Effector CD8-positive, alpha-beta T cell (primary cell): ENCODE measurements at regions not wholly inside any gene's neighbourhood (a gene's known extent, or its start where the extent isn't known, plus 50 kb on each side); places are given as distances from the start of the nearest gene placed in this dataset.

Source experiments
- DNase-seq: peaks from one replicate; lab custom pipeline; 2025; lab: John Stamatoyannopoulos, UW

DNA sequence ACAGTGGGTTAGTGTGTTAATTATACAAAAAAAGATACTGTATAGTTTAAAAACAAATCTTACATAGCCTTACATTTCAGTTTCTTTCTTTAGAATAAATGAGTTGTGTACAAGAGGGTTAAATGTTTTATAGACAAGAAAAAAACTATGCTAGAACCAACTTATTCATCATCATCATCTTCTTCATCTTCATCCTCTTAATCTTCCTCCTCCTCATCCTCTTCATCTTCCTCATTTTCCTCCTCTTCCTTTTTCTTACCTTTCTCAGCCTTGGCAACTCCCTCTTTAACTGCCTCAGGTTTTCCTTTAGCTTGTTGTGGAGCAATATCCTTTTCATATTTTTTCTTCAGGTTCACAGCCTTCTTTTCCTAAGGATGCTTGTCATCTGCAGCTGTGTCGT is 53.7 kb downstream of the RPS12 start:
- DNase-seq: no peak

DNA sequence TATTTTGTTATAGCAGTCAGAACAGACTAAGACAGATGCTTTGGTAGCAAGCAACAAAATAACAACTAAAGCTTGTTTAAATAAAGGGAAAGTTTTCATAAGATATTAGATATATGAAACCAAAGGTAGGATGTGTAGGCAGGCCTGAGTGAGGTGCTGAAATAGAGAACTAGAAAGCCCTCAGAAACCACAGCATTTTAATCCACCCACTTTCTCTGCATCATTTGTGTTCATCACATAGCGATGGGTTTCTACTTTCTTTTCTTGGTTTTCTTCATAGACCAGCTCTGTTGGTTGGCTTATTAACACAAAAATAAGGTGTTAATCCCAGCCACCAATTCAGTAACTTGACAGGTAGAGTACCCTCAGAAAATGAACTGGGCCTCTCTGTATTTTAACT is 58.6 kb downstream of the RPS12 start:
- DNase-seq: no peak

DNA sequence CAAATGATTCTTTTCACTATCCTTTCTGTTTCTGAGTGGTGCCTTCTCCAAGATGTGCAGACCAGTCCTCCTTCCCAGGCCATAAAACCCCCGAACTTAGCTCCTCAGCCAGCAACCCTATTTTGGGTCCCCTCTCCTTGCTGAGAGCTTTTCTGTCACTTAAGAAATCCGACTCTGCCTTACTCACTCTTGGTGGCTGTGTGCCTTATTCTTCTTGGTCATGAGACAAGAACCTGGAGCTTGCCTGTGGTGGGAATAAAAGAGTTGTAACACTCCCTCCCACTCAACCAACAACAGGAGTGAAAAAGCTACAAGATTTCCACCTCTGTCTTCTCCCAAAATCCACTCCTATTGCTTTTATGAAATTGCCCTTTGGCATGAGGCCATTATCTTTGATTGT is 62.6 kb downstream of the RPS12 start:
- no peak for DNase-seq

DNA sequence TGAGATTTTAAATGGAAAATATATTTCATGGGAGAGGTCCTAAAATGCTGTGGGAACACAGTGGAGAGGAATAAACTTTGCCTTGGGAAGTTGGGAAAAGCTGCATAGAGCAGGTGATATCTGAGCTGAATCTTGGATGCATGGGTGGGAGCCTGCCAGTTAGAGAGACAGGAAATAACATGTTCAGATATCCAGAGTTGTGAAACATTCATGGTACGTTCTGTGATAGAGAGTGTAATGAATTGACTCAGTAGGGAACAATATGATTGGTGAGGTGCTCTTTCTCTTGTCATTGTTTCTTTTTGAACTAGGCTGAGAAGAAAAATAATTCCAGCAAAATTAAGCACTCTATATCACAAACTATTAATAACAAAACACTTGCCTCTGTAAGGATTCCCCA is 72.8 kb downstream of the RPS12 start:
- DNase-seq: no peak

DNA sequence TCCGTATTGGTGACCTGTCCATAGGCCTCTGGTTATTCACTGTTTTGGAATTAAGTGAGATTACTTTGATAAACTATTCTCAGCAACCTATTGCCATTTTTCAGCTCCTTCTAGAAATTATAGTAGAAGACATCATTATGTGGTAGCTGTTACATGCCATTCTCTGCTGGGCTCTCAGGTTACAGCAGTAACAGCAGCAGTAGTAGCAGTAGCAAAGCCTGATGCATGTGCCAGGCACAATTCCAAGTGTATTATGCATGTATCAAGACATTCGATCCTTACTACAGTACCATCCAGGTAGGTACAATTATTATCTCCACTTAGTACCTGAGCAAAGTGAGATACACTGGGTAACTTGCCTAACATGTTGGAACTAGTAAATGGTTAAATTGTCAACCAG is 74.3 kb downstream of the RPS12 start:
- no peak for DNase-seq

DNA sequence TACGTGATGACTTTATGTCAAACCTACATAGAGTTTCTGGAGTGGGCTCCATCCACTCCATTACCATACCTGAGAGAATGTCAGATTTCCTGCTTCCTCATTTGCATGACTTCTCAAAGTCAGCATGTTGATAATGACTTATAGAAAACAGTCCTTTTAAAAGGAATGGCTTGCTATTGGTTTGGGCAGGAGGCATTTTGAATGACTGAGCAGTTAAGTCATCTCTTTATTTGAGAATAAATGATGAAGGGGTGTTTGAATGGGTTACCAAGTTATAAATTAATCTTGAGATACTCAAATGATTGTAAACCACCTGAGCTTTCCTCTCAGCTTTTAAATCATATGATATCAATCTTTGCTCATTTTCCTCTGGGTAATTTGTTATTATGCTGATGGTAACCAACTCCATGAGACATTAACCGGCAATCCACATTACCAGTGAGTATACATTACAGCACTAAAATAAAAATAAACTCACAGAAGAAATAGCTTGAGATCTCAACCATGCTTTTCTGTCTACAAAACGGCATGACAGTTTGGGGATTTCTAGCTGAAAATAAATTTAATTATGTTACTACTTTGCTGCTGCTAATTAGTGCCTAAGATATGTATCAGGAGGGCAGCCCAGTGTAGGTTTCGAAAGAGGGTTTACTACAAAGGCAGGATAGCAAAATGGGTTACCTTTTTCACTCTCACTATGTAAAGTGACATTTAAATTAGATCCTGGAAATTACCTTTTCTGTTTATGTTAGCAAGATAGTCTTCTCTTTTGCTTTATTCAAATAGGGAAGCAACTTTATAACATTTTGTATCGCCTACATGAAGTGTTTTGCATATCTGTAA is 78.8 kb downstream of the RPS12 start:
- no peak for DNase-seq

DNA sequence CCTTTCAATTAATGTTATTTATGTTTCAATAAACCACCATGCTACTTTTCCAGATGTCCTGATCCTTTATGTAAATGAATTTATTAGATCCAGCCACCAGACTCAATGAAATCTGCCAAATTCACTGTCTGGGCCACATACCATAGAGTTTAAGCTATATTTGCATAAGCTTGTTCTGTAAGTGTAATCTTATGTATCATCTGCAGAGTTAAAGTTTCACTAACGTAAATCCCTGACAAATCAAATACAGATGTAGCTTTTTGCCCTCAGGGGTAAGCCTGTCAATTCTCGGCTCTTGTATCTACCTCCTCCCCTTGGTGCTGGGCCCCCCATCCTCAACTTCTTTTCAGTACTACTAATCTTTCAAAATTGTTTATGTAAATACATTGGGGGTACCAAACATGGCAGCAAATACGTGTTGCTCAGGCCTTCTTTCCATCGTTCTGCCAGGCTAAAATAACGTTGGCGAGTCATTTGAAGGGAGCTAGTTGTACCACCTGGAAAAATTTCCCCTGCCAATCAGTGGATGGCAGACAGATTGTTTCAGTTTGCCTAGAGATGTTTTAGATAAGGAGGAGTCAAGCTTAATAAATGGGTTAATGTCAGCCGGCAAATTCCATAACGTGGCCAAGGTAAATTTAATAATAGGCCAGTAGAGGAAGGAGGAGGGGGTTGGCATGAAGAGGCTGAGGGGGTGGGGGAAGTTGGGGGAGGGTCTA is 79.6 kb downstream of the RPS12 start:
- no peak for DNase-seq

DNA sequence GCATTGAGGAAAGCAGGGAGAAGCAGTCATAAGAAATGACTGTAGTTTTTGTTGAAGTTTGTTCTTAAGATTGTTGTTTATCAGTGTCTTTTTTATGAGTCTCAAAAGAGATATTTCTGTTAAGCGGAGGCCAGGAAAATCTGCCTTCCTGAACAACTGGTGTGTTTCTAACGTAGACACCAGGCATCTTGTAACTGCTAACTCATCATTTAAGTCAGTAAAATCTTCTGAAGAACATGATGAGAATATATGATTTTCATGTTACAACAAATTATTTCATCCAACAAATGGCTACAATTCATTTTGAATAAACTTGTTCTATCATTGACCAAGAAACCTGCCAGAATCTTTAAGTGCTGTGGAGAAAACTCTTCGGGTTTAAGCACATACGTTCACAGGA is 84.0 kb downstream of the RPS12 start:
- no peak for DNase-seq

DNA sequence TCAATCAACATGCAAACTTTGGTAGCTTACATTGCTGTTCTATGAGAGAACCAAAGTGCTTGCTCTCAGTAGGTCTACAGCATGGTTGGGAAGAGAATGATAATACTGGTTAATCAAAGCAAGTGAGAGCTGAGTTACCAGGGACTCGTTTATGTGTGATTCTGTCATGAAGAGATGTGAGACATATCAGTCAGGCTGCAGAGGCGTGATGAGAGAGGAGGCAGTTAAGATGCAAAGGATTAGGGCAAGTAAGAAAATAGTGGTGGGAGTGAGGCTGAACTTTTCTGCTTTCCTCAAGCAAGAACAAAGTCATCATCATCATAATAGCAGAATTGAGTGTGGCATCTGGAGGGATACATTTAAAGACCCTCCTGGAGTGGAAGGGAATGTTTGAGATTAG is 86.5 kb downstream of the RPS12 start:
- no peak for DNase-seq

DNA sequence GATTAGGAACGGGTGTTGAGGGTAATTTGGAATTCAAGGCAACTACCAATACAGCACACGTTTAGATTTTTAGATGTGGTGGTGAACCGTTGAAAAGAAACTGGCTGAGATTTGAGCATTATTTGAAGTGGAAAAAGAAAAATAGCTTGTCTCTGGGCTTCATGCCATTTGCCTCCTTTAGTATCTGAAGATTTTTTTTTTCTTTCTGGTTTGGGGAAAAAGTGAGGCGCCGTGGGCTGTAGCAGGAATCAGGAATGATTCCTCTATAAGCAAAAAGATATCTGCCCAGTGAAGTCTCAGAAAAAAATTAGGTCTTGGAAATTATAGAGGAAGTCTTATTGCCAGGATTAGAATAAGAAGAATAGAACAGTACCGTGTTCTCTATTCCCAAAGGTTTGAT is 88.5 kb downstream of the RPS12 start:
- DNase-seq: no peak

DNA sequence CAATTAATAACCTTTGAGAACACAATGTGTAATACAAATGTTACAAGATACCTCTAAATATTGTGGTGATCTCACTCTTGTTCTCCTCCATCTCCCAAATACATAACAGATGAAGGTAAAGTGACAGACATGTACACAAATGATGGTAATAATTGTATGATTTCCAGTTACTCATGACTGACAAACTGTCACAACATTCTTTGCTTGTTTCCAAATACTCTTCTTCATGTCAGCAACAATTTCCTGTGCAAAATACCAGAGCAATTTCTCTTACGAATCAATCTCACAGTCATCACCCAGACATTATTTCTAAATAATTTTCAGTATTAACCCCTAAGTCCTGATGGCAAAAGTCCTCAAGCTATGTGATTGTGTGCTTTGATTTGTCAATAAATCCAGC is 92.9 kb downstream of the RPS12 start:
- no peak for DNase-seq

DNA sequence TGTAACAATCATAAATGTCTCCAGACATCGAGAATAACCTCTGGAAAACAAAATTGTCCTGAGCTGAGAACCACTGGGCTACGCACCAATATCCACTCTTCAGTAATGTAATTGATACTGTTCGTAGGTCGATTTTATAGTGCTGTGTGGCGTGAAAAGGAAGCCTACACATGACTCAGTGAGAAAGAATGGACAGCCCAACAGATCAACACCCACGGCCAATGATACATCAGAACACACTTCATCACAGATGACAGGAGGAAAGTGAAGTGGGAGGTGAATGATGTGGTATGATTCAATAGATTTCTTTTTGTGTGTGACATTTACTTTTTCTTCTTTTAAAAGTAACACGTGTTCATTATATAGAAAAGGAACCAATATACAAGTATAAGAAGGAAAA is 93.5 kb downstream of the RPS12 start:
- DNase-seq: no peak

DNA sequence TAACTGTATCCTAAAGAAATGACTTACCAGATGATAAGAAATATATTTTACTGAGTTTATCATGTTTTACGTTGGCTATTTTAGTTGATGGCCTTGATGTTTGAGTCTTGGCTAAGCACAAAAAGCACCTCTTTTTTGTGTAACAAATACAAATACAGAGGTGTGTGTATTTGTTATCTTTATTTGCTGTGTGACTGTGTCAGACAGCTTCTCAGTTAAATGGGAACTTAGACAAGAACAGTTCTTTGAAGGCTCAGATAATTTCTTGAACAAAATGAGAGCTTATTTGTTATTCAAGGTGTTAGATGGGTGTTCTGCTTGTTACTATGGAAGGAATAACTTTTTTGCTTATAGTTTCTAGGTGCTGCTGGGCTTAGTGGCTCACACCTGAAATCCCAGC is 95.4 kb downstream of the RPS12 start:
- DNase-seq: no peak

DNA sequence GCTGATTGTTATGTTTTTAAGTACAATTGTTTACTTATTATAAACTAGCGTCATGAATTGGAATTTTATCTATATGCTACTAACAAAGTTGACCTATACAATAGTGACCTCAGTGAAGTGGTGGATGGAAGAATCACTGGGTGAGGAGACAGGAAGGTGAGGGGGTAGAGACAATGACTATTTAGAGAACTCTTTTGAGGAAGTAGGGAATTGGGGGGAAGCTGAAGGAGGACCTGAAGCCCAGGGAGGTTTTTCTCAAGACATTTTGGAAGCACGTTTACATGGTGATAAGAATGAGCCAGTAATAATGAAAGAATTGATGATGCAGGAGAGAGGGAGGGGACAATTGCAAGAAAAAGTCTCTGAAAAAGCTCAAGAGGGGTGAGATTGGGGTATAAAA is 96.4 kb downstream of the RPS12 start:
- DNase-seq: no peak

DNA sequence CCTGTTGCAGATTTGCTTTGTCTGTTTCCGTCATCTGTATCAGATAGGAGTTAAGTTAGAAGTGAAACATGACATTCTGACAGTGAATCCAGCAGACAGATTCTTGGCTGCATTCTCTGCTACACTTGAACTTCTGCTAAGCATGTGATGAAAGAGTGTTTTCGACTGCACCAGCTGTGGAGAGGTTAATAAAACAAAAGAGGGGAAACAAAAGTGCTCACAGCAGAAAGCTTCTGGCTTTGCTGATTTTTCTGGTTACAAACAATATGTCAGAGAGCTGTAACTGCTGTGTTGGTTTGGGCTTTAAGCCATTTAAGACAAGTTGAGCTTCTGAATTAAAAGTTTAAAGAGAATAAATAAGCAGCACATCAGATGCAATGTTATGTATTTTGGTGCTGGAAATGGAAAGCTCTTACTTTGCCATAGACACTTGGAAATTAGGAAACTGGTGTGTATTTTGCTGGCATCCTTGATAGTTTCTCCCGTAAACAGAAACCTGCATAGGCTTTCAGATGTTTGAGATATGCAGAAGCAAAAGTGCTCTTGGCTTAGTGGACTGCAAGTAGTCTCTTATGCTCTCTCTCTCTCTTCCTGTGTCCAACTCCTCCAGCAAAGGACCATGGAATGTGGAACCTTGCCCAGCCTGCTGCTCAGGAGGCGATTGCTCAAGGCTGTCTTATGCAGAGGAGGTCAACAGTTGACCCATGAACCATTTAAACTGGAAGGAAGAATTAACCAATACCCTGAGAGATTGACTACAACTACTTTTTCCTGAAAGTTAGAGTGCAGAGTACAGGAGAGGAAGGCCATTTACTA is 104.9 kb downstream of the RPS12 start:
- DNase-seq: no peak

DNA sequence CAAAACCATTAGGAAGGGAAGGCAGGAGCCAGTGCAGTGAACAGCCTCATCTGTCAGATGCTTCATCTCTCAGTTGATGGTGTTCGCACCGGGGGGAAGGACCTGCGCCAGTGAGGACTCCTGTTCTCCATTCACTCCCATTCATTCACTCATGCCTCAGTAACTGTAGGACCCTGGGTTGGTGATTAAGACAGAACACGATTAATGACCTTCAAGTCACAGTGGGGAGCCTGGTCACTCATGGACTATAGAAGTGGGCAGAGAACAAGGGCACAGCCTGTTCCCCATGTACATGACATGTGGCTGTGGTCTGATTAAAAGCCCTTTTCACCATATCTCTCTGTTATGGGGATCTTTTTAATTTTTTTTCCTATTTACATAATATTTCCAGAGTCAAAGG is 113.3 kb downstream of the RPS12 start:
- no peak for DNase-seq

DNA sequence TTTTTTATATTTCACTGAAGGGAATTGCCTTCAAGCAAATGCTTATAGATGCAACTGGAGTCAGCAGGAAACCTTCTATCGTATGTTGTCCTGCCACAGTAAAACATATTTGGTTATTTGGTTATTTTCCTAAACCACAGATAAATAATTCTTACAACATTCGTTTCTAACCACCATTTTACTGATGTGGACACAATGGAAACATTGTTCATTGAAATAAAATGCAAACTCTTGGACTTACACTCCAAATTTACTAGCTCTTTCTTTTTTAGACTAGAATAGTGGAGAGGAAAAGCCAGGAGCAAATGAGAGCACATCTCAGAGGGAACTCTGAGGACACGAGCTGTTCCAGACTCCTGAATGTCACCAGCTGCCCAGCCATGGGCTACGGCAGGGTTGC is 114.8 kb downstream of the RPS12 start:
- no peak for DNase-seq

DNA sequence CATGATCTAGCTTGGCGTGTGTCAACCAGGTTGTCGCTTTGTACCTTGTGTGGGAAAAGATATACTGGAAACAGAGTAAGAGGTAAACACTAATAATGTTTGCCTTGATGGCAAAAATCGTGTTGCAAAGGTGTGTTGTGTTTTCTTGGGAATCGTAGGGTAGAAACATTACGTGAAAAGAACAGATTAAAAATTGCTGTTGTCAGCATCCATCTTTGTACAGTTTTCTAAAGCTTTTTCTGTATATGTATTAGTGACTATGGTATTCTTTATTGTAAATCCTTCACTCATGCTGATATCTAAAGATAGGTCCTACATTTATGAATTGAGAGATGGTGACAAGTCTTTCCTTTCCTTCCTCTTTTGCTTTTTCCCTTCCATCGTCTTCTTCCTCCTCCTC is 116.9 kb downstream of the RPS12 start:
- DNase-seq: no peak

DNA sequence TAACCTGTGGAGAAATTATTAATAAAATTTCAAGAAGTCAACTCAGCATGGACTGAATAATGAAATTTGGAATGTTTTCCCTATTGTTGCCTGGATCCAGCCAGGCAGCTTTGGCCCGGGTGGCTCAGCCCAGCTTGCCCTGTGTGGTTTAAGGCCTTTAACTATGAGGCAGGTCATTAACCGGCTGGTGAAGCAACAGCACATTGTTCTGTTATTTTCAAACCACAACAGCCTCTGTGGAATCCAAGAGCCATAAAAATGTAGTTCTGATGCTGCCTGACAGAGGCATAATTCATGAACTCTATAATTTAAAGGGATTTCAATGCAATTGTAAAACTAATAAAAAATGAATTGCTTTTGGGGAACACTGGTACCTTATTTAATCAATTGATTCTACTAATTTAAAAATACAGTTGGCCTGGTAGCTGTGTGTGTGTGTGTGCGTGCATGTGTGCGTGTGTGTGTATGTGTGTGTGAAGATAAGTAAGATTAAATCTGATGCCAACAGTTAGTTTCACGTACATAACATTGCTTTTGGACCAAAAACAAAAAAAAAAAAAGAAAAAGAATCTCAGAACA is 117.7 kb downstream of the RPS12 start:
- no peak for DNase-seq

DNA sequence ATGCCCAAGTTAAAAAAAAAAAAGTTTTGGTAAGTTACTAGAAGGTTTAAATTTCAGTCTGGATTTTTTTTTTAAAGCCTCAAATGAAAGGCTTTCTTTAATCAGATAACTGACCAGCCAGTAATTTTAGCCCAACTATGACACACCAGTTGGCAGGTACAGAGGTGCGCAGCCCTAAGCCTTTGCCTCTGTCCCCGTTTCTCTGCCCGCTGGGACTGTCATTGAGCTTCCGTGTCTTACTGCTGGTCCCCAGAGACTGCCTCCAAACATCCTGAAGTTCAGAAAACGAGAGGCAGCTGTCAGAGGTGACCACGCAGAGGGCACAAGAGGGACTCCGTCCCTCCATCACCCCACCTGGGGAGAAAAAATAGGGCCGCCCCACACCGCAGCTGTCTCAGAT is 118.2 kb downstream of the RPS12 start:
- DNase-seq: no peak

DNA sequence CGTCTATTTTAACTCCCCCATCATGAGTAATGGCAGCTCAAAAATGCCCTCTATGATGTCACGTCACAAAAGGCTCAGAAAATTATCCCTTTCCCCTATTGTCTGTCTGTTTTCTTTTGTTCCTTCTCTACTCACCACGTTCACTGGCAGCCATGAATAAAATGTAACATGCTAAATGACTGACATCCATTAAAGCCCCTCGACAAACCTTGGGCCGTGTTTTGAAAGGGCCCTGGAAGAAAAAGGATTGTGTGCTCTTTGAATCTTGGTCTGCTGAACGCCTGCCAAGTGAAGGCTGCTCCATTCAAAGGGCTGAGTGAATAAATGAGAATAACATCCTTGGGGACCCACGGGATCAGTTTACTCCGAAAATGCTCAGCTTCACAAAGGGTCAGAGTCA is 118.7 kb downstream of the RPS12 start:
- DNase-seq: no peak

DNA sequence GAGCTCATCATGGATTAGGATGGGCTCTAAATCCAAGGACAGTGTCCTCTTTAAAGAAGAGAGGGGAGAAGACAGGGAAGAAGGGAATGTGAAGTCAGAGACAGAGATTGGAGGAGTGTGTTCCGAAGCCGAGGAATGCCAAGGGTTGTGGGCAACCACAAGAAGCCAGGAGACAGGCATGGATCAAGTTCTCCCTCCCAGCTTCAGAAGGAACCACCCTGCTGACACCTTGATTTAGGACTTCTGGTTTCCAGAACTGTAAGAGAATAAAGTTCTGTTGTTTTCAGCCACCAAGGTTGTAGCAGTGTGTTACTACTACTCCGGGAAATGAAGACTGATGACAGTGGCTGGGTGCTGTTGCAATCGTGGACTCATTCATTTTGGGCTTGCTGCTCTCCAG is 120.1 kb downstream of the RPS12 start:
- DNase-seq: no peak
